ENCODE measurements at regions not wholly inside any gene's neighbourhood (a gene's known extent, or its start where the extent isn't known, plus 50 kb on each side); places are given as distances from the start of the nearest gene placed in this dataset.

DNA sequence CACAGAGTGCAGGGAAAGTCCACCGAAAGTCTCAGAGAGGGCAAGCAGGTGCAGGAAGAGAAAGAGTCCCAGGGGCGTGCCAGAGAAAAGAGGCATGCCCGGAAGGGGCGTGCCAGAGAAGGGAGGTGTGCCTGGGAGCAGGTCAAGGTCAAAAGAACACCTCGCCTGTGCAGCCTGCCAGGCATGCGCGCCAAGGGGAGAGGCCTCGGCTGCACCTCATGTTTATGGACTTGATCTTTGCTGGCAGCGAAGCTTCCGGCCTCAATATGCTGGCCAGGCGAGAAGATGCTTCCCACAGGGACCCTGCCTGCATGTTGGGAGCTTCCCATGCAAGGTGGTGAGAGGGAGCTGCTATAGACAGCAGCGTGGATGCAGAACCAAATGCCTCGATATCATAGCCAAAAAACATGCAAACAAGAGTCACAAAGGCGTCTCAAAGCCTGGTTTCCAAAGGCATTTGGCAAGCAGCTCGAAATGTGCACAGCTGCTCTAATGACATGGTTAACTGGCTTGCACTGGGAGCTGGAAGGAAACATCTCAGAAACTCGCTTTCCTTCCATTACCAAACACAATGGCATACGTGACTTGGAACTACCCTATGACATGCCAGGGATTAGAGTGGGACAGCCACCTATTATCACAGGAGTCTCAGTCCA is 192.5 kb upstream of the PPP2R2D start:
- WGBS, 2 donors: 82 to 84% methylated on average over 17 of the region's 17 CpGs
- Histone ChIP-seq H3K4me1 (ENCODE audit: control insufficient read depth in 5 of 5, insufficient read depth in 5 of 5, low read length in 5 of 5) (no peaks in the 10 kb centered on the region), H3K9me3 (ENCODE audit: control insufficient read depth in 4 of 4, insufficient read depth in 3 of 4, low read length in 3 of 4) (peaks cover 0 to 19% (median 6%) of the 10 kb centered on the region in 4 donors), H3K27ac (ENCODE audit: low read depth in 1 of 2, low read length in 1 of 2) (no peak overlapping the region), H3K9ac (ENCODE audit: insufficient read depth in 1 of 2, low read length in 2 of 2) (no peak overlapping the region), H3K4me3 (no peak overlapping the region), H3K36me3 (ENCODE audit: control insufficient read depth in 4 of 4, insufficient read depth in 4 of 4, low read length in 4 of 4) (no peaks in the 10 kb centered on the region), H3K27me3 (ENCODE audit: control insufficient read depth in 3 of 3, insufficient read depth in 3 of 3, low read length in 2 of 3) (no peaks in the 10 kb centered on the region)
- no peak for TF ChIP-seq CTCF (IDR thresholded peaks at IDR 0.05; ENCODE audit: control extremely low read depth, extremely low read depth)
- no peak for ATAC-seq (ENCODE audit: insufficient read depth, low FRiP score)
- DNase-seq: peak in 1 of 3 donors; percentile 8

DNA sequence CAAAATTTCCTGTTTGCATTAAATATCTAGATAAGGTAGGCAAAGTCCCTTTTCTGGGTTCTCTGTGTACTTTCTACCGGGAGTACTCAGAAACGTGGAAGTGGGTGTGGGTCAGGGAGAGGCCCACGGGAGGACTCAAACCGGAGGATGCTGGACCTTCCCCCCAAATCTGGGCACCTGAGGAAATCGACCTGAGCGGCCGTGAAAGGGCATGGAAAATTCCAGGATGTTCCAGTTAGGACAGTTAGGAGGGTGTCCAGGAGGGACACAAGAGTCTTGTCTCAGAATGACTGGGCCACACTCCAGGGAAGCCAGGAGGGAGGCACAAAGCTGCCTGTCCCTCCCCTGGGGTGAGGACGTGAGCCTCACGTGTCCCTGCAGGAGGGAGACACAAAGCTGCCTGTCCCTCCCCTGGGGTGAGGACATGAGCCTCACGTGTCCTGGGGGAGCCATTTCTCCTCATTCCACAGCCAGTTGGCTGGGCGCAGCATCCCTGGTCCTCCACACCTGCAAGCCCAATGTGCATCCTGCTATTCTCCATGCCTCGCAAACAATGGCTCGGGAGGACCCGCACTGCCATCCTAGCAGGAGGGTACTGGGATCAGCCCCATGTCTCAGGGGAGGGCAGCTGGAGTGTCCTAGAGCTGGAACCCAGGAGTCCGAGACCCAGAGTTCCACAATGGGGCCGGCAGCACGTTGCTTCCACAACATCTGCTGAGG is 190.5 kb upstream of the PPP2R2D start:
- Histone ChIP-seq H3K36me3 (ENCODE audit: control insufficient read depth in 4 of 4, insufficient read depth in 4 of 4, low read length in 4 of 4) (no peaks in the 10 kb centered on the region), H3K27me3 (ENCODE audit: control insufficient read depth in 3 of 3, insufficient read depth in 3 of 3, low read length in 2 of 3) (no peaks in the 10 kb centered on the region), H3K4me3 (no peak overlapping the region), H3K4me1 (ENCODE audit: control insufficient read depth in 5 of 5, insufficient read depth in 5 of 5, low read length in 5 of 5) (no peaks in the 10 kb centered on the region), H3K9ac (ENCODE audit: insufficient read depth in 1 of 2, low read length in 2 of 2) (no peak overlapping the region), H3K9me3 (ENCODE audit: control insufficient read depth in 4 of 4, insufficient read depth in 3 of 4, low read length in 3 of 4) (peaks cover 0 to 19% (median 6%) of the 10 kb centered on the region in 4 donors), H3K27ac (ENCODE audit: low read depth in 1 of 2, low read length in 1 of 2) (no peak overlapping the region)
- peak in 1 of 3 donors; percentile 8 for DNase-seq
- ATAC-seq (ENCODE audit: insufficient read depth, low FRiP score): no peak
- 68 to 72% methylated on average over 17 of the region's 17 CpGs for WGBS, 2 donors
- no peak for TF ChIP-seq CTCF (IDR thresholded peaks at IDR 0.05; ENCODE audit: control extremely low read depth, extremely low read depth)

DNA sequence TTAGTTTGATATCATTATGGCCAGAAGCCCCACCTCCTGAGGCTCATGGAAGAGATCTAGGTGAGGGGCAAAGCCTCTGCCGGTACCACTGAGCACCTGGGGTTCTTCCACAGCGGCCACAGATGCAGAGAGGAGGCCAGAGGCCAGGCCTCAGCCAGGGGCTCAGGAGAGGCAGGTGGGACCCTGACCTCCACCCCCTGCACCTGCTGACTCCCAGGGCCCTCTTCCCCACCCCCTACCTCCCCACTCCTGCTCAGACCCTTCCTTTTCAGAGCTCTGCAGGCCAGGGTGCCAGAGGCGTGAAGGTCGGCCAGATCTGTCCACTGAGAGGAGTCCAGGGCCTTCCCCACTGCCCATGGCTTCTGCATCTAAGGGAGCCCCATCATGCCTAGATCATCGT is 178.7 kb upstream of the PPP2R2D start:
- no peak for DNase-seq
- WGBS, 2 donors: 91 to 96% methylated on average over 5 of the region's 5 CpGs

More for the DNA sequence above, 178.7 kb upstream of the PPP2R2D start:
- Histone ChIP-seq H3K9me3 (ENCODE audit: control insufficient read depth in 4 of 4, insufficient read depth in 3 of 4, low read length in 3 of 4) (no peaks in the 10 kb centered on the region), H3K4me3 (no peak overlapping the region), H3K27ac (ENCODE audit: low read depth in 1 of 2, low read length in 1 of 2) (no peak overlapping the region), H3K9ac (ENCODE audit: insufficient read depth in 1 of 2, low read length in 2 of 2) (no peak overlapping the region), H3K4me1 (ENCODE audit: control insufficient read depth in 5 of 5, insufficient read depth in 5 of 5, low read length in 5 of 5) (peaks cover 0 to 14% (median 4%) of the 10 kb centered on the region in 5 donors), H3K27me3 (ENCODE audit: control insufficient read depth in 3 of 3, insufficient read depth in 3 of 3, low read length in 2 of 3) (no peaks in the 10 kb centered on the region), H3K36me3 (ENCODE audit: control insufficient read depth in 4 of 4, insufficient read depth in 4 of 4, low read length in 4 of 4) (no peaks in the 10 kb centered on the region)
- TF ChIP-seq CTCF (IDR thresholded peaks at IDR 0.05; ENCODE audit: control extremely low read depth, extremely low read depth): no peak
- ATAC-seq (ENCODE audit: insufficient read depth, low FRiP score): no peak
